H9 (cell line): ENCODE measurements at regions not wholly inside any gene's neighbourhood (a gene's known extent, or its start where the extent isn't known, plus 50 kb on each side); places are given as distances from the start of the nearest gene placed in this dataset.

Experiments
- DNase-seq: peaks from one replicate; pipeline ENCODE4 v3.0.0-alpha.2; 2017
- H2AFZ ChIP-seq: one replicate; pipeline ENCODE4 v1.6.1; 2013; ENCODE audit warnings: mild to moderate bottlenecking, low read length, control low read depth, moderate library complexity
- H2AK5ac ChIP-seq: 2 replicates; pipeline ENCODE4 v1.6.1; 2013; ENCODE audit warnings: low read length, control low read depth, mixed read lengths; ENCODE audit not compliant: insufficient read length
- H2BK120ac ChIP-seq: one replicate; pipeline ENCODE4 v1.6.1; 2013; ENCODE audit warnings: low read depth, mild to moderate bottlenecking, low read length, control low read depth, inconsistent platforms; ENCODE audit not compliant: poor library complexity, severe bottlenecking
- H2BK12ac ChIP-seq: 2 replicates; pipeline ENCODE4 v1.6.1; 2013; ENCODE audit warnings: low read length, control low read depth, mixed read lengths, low read depth; ENCODE audit not compliant: insufficient read length
- H2BK15ac ChIP-seq: 2 replicates; pipeline ENCODE4 v1.6.1; 2013; ENCODE audit warnings: low read depth, low read length, control low read depth
- H2BK20ac ChIP-seq: one replicate; pipeline ENCODE4 v1.6.1; 2013; ENCODE audit warnings: low read depth, mild to moderate bottlenecking, low read length, control low read depth, inconsistent platforms; ENCODE audit not compliant: poor library complexity, severe bottlenecking
- H2BK5ac ChIP-seq: 2 replicates; pipeline ENCODE4 v1.6.1; 2013; ENCODE audit warnings: low read length, control low read depth, mixed read lengths; ENCODE audit not compliant: insufficient read length
- H3K14ac ChIP-seq: 2 replicates; pipeline ENCODE4 v1.6.1; 2013; ENCODE audit warnings: low read length, control low read depth; ENCODE audit not compliant: insufficient read depth
- H3K18ac ChIP-seq: 2 replicates; pipeline ENCODE4 v1.6.1; 2013; ENCODE audit warnings: low read depth, mild to moderate bottlenecking, mixed read lengths, low read length, control low read depth; ENCODE audit not compliant: insufficient read length
- H3K23ac ChIP-seq: 2 replicates; pipeline ENCODE4 v1.6.1; 2013; ENCODE audit warnings: low read length, control low read depth, mixed read lengths, low read depth; ENCODE audit not compliant: insufficient read length
- H3K23me2 ChIP-seq: 2 replicates; pipeline ENCODE4 v1.6.1; 2013; ENCODE audit warnings: low read depth, mild to moderate bottlenecking, mixed read lengths, low read length, control low read depth; ENCODE audit not compliant: insufficient read length, poor library complexity, severe bottlenecking
- H3K27ac ChIP-seq: 2 replicates; pipeline ENCODE4 v1.5.1; 2013; ENCODE audit warnings: low read length, control low read depth, mixed read lengths, low read depth; ENCODE audit not compliant: insufficient read length
- H3K27me3 ChIP-seq: 2 replicates; pipeline ENCODE4 v1.6.1; 2013; ENCODE audit warnings: low read length, control low read depth, inconsistent platforms; ENCODE audit not compliant: insufficient read depth
- H3K4ac ChIP-seq: 2 replicates; pipeline ENCODE4 v1.6.1; 2013; ENCODE audit warnings: low read depth, mild to moderate bottlenecking, control low read depth, inconsistent platforms, low read length, moderate library complexity
- H3K4me1 ChIP-seq: 2 replicates; pipeline ENCODE4 v1.6.1; 2013; ENCODE audit warnings: low read length, control low read depth, inconsistent platforms; ENCODE audit not compliant: insufficient read depth
- H3K4me2 ChIP-seq: 2 replicates; pipeline ENCODE4 v1.6.1; 2013; ENCODE audit warnings: low read length, control low read depth, mixed read lengths; ENCODE audit not compliant: insufficient read length, insufficient read depth
- H3K56ac ChIP-seq: 2 replicates; pipeline ENCODE4 v1.6.1; 2013; ENCODE audit warnings: low read depth, mild to moderate bottlenecking, mixed read lengths, low read length, control low read depth; ENCODE audit not compliant: insufficient read length
- H3K79me1 ChIP-seq: 2 replicates; pipeline ENCODE4 v1.6.1; 2013; ENCODE audit warnings: low read depth, mild to moderate bottlenecking, moderate library complexity, low read length, control low read depth, inconsistent platforms; ENCODE audit not compliant: insufficient read depth, poor library complexity, severe bottlenecking
- H3K79me2 ChIP-seq: 2 replicates; pipeline ENCODE4 v1.6.1; 2013; ENCODE audit warnings: low read length, control low read depth, inconsistent platforms; ENCODE audit not compliant: insufficient read depth
- H3K9ac ChIP-seq: 2 replicates; pipeline ENCODE4 v1.6.1; 2013; ENCODE audit warnings: low read length, control low read depth, mixed read lengths; ENCODE audit not compliant: insufficient read length; ENCODE audit errors: extremely low read depth
- H3K9me3 ChIP-seq: one replicate; pipeline ENCODE4 v1.6.1; 2013; ENCODE audit warnings: low read depth, low read length, inconsistent platforms; ENCODE audit not compliant: control insufficient read depth
- H3T11ph ChIP-seq: one replicate; pipeline ENCODE4 v1.6.1; 2013; ENCODE audit warnings: mild to moderate bottlenecking, low read length, control low read depth, inconsistent platforms
- H4K20me1 ChIP-seq: one replicate; pipeline ENCODE4 v1.6.1; 2013; ENCODE audit not compliant: control insufficient read depth, insufficient read length, insufficient read depth
- H4K5ac ChIP-seq: 2 replicates; pipeline ENCODE4 v1.6.1; 2013; ENCODE audit warnings: low read depth, mild to moderate bottlenecking, mixed read lengths, low read length, control low read depth; ENCODE audit not compliant: insufficient read length
- H4K8ac ChIP-seq: replicated peaks from 2 replicates; pipeline ENCODE4 v1.6.1; 2013; ENCODE audit warnings: low read length, control low read depth, mixed read lengths, low read depth; ENCODE audit not compliant: insufficient read length
- H4K91ac ChIP-seq: 2 replicates; pipeline ENCODE4 v1.6.1; 2013; ENCODE audit warnings: low read depth, mild to moderate bottlenecking, moderate library complexity, mixed read lengths, low read length, control low read depth; ENCODE audit not compliant: insufficient read length
- H3K27ac Mint-ChIP-seq, 3 experiments: 2 replicates in 2 of 3; 3 replicates in 1 of 3; pipeline ENCODE4 v1.8.0; 2020 to 2021; ENCODE audit warnings: mixed read lengths in 3 of 3, mild to moderate bottlenecking in 1 of 3, moderate library complexity in 1 of 3
- H3K27me3 Mint-ChIP-seq: 2 replicates; pipeline ENCODE4 v1.8.0; 2021; ENCODE audit warnings: low read depth, mild to moderate bottlenecking, moderate library complexity, mixed read lengths
- H3K36me3 Mint-ChIP-seq, 3 experiments: 2 replicates in 2 of 3; 3 replicates in 1 of 3; pipeline ENCODE4 v1.8.0; 2020 to 2021; ENCODE audit warnings: low read depth in 3 of 3, mixed read lengths in 3 of 3; ENCODE audit not compliant: insufficient read depth in 1 of 3
- H3K4me1 Mint-ChIP-seq, 2 experiments: 2 replicates each; pipeline ENCODE4 v1.8.0; 2020; ENCODE audit warnings: mixed read lengths in 2 of 2
- H3K4me3 Mint-ChIP-seq, 2 experiments: 2 replicates in 1 of 2; 3 replicates in 1 of 2; pipeline ENCODE4 v1.8.0; 2020 to 2021; ENCODE audit warnings: mild to moderate bottlenecking in 2 of 2, mixed read lengths in 2 of 2, moderate library complexity in 1 of 2
- H3K9me3 Mint-ChIP-seq, 2 experiments: 2 replicates in 1 of 2; 3 replicates in 1 of 2; pipeline ENCODE4 v1.8.0; 2020; ENCODE audit warnings: mild to moderate bottlenecking in 2 of 2, mixed read lengths in 2 of 2, moderate library complexity in 1 of 2
- CTCF ChIP-seq: fragments of 200-600 bp; sonication (generic); conservative IDR thresholded peaks from 3 replicates; pipeline ENCODE4 v1.8.0; 2021; ENCODE audit warnings: antibody characterized with exemption, mild to moderate bottlenecking
- WGBS: extraction: QIAGEN DNeasy Blood & Tissue Kit; methylation state at CpG from one replicate; pipeline ENCODE4 v1.1.7; 2013; ENCODE audit warnings: missing lambda C conversion rate, low lambda C conversion rate, mixed read lengths; ENCODE audit not compliant: insufficient read length; ENCODE audit errors: extremely low coverage; 5-methylcytosine and 5-hydroxymethylcytosine counted together

- no peak overlapping the region for H3K18ac ChIP-seq
- no peak overlapping the region for H3K4me2 ChIP-seq
- no peak overlapping the region for H3K9ac ChIP-seq
- no peak overlapping the region for H2BK5ac ChIP-seq
- WGBS: no CpG with 5 or more reads among the region's 2 CpGs
- no peaks in the 10 kb centered on the region for H3K23me2 ChIP-seq
- no peak overlapping the region for H3K27ac ChIP-seq
- TF ChIP-seq CTCF: no peak
- no peak overlapping the region for H3K56ac ChIP-seq
- no peaks in the 10 kb centered on the region for H3K9me3 ChIP-seq
- H2BK15ac ChIP-seq: no peak overlapping the region
- H3K23ac ChIP-seq: no peak overlapping the region
- Mint-ChIP-seq H3K27ac (no peak overlapping the region), H3K4me3 (no peak overlapping the region), H3K27me3 (no peaks in the 10 kb centered on the region), H3K36me3 (no peaks in the 10 kb centered on the region), H3K4me1 (peaks cover 0 to 4% of the 10 kb centered on the region in 2 experiments; a peak in 2 of 4 replicates), H3K9me3 (no peaks in the 10 kb centered on the region)
- no peak overlapping the region for H3K4ac ChIP-seq
- H4K8ac ChIP-seq: no peak overlapping the region
- no peak overlapping the region for H4K5ac ChIP-seq
- no peak for DNase-seq
- no peak overlapping the region for H2AK5ac ChIP-seq
- no peaks in the 10 kb centered on the region for H3K79me2 ChIP-seq
- H3K27me3 ChIP-seq: no peaks in the 10 kb centered on the region
- H3K4me1 ChIP-seq: no peaks in the 10 kb centered on the region
- H2BK20ac ChIP-seq: no peak overlapping the region
- H2BK120ac ChIP-seq: no peak overlapping the region
- no peak overlapping the region for H3K14ac ChIP-seq
- H3T11ph ChIP-seq: no peak overlapping the region
- H3K79me1 ChIP-seq: no peaks in the 10 kb centered on the region
- H4K91ac ChIP-seq: no peak overlapping the region
- H2AFZ ChIP-seq: no peak overlapping the region
- H2BK12ac ChIP-seq: no peak overlapping the region
- no peaks in the 10 kb centered on the region for H4K20me1 ChIP-seq
Measured at GRCh38 chr1:88540255-88540654, 143.8 kb upstream of the PKN2 start.
